ENCODE measurements at regions not wholly inside any gene's neighbourhood (a gene's known extent, or its start where the extent isn't known, plus 50 kb on each side); places are given as distances from the start of the nearest gene placed in this dataset.

- no peak overlapping the region for H4K8ac ChIP-seq (replicated peaks; ENCODE audit: insufficient read length, low read depth, low read length)
- no peak overlapping the region for H2BK5ac ChIP-seq (ENCODE audit: insufficient read length, low read length)
- H3K18ac ChIP-seq (ENCODE audit: insufficient read length, low read depth, low read length): no peak overlapping the region
- H3K79me1 ChIP-seq (ENCODE audit: insufficient read depth, low read depth, low read length, poor library complexity, severe bottlenecking): no peaks in the 10 kb centered on the region
- no peak overlapping the region for H3K27ac Mint-ChIP-seq
- no peak overlapping the region for H2BK15ac ChIP-seq (ENCODE audit: low read depth, low read length)
- no peaks in the 10 kb centered on the region for H3K79me2 ChIP-seq (ENCODE audit: insufficient read depth, low read length)
- no peaks in the 10 kb centered on the region; the same call in 1 of the 2 replicates for H3K27me3 Mint-ChIP-seq (ENCODE audit: low read depth)
- no peak overlapping the region for H3T11ph ChIP-seq (ENCODE audit: low read length)
- no peak overlapping the region for H3K4me3 Mint-ChIP-seq
- no peak overlapping the region for H4K91ac ChIP-seq (ENCODE audit: insufficient read length, low read depth, low read length)
- no peak overlapping the region for H3K23ac ChIP-seq (ENCODE audit: insufficient read length, low read depth, low read length)
- DNase-seq: no peak
- no peaks in the 10 kb centered on the region for H3K36me3 Mint-ChIP-seq (ENCODE audit: insufficient read depth in 1 of 3, low read depth in 3 of 3)
- no peak overlapping the region for H3K4me2 ChIP-seq (ENCODE audit: insufficient read depth, insufficient read length, low read length)
- no peaks in the 10 kb centered on the region for H3K27me3 ChIP-seq (ENCODE audit: insufficient read depth, low read length)
- no peaks in the 10 kb centered on the region for H3K9me3 ChIP-seq (ENCODE audit: control insufficient read depth, low read depth, low read length)
- no peak for TF ChIP-seq CTCF (conservative IDR thresholded peaks at IDR 0.05)
- no peak overlapping the region for H3K27ac ChIP-seq (ENCODE audit: insufficient read length, low read depth, low read length)
- H3K4ac ChIP-seq (ENCODE audit: low read depth, low read length): no peak overlapping the region
- no peaks in the 10 kb centered on the region for H4K20me1 ChIP-seq (ENCODE audit: control insufficient read depth, insufficient read depth, insufficient read length)
- no peak overlapping the region for H4K5ac ChIP-seq (ENCODE audit: insufficient read length, low read depth, low read length)
- no peak overlapping the region for H2AFZ ChIP-seq (ENCODE audit: low read length)
- no CpG with 5 or more reads among the region's 3 CpGs for WGBS (ENCODE audit: extremely low coverage, insufficient read length, low lambda C conversion rate)
- no peak overlapping the region for H2BK12ac ChIP-seq (ENCODE audit: insufficient read length, low read depth, low read length)
- H3K56ac ChIP-seq (ENCODE audit: insufficient read length, low read depth, low read length): no peak overlapping the region
- H3K9ac ChIP-seq (ENCODE audit: extremely low read depth, insufficient read length, low read length): no peak overlapping the region
- H2BK20ac ChIP-seq (ENCODE audit: low read depth, low read length, poor library complexity, severe bottlenecking): no peak overlapping the region
- no peaks in the 10 kb centered on the region for H3K9me3 Mint-ChIP-seq
- no peak overlapping the region for H2AK5ac ChIP-seq (ENCODE audit: insufficient read length, low read length)
- H3K4me1 ChIP-seq (ENCODE audit: insufficient read depth, low read length): no peaks in the 10 kb centered on the region
- H3K4me1 Mint-ChIP-seq: peaks cover 0 to 4% of the 10 kb centered on the region in 2 experiments; a peak in 2 of 4 replicates
- no peak overlapping the region for H3K14ac ChIP-seq (ENCODE audit: insufficient read depth, low read length)
- H3K23me2 ChIP-seq (ENCODE audit: insufficient read length, low read depth, low read length, poor library complexity, severe bottlenecking): no peaks in the 10 kb centered on the region
- no peak overlapping the region for H2BK120ac ChIP-seq (ENCODE audit: low read depth, low read length, poor library complexity, severe bottlenecking)
Observed at GRCh38 chr11:13841393-13841792, 121.1 kb upstream of the SPON1 start.

Data from H9 (cell line).